C4-2B (cell line): ENCODE measurements at regions not wholly inside any gene's neighbourhood (a gene's known extent, or its start where the extent isn't known, plus 50 kb on each side); places are given as distances from the start of the nearest gene placed in this dataset.

ENCODE experiments used
- H3K27ac ChIP-seq: fragments of 450-650 bp; 2 replicates; pipeline ENCODE4 v1.5.1; 2017
- CTCF ChIP-seq: fragments of 450-650 bp; conservative IDR thresholded peaks from 2 replicates; pipeline ENCODE4 v1.5.1; 2017; ENCODE audit warnings: mild to moderate bottlenecking
- ZFX ChIP-seq: fragments of 450-650 bp; IDR thresholded peaks from 2 replicates; pipeline ENCODE4 v1.6.1; 2017

GRCh38 chr6:84508981-84509380 lies 255.4 kb downstream of the TBX18 start:
- no peak overlapping the region for H3K27ac ChIP-seq
- TF ChIP-seq CTCF, result no peak

GRCh38 chr6:84508334-84508733 lies 256.1 kb downstream of the TBX18 start:
- H3K27ac ChIP-seq, result no peak overlapping the region
- TF ChIP-seq ZFX (no peak), CTCF (no peak)

GRCh38 chr6:84504025-84504424 lies 260.4 kb downstream of the TBX18 start:
- TF ChIP-seq CTCF, result no peak
- no peak for TF ChIP-seq ZFX
- H3K27ac ChIP-seq, result no peak overlapping the region

- H3K27ac ChIP-seq, result no peak overlapping the region
- TF ChIP-seq CTCF (no peak), ZFX (no peak)
Measured at GRCh38 chr6:84501315-84501714, 263.1 kb downstream of the TBX18 start.

- no peak overlapping the region for H3K27ac ChIP-seq
- TF ChIP-seq CTCF (no peak), ZFX (no peak)
Measured at GRCh38 chr6:84500726-84501125, 263.7 kb downstream of the TBX18 start.

- H3K27ac ChIP-seq, result no peak overlapping the region
- no peak for TF ChIP-seq CTCF
Measured at GRCh38 chr6:84498905-84499304, 265.5 kb downstream of the TBX18 start.

- no peak overlapping the region for H3K27ac ChIP-seq
- TF ChIP-seq CTCF (no peak), ZFX (no peak)
Measured at GRCh38 chr6:84492241-84493165, 265.1 kb upstream of the CEP162 start.
